ENCODE measurements at regions not wholly inside any gene's neighbourhood (a gene's known extent, or its start where the extent isn't known, plus 50 kb on each side); places are given as distances from the start of the nearest gene placed in this dataset.

DNA sequence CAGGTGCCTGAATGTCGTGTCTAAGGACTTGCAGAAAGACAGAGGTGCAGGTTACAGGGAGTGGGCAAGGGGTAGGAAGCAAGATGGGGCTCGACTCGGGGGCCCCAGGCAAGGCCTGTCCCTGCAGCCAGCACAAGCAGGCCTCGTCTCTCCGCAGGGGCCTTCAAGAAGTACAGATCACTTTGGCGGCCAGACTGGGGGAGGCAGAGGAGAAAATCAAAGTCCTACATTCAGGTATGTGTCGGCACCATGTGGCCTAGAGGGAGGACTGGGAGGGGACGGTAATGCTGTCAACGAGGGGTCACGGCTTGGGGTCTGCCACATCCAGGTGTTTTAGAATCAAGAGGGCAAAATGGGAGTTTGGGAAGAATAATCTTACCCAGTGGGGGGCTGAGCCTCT is 73.7 kb downstream of the PHETA1 start:
- no peak for TF ChIP-seq EZH2 (IDR thresholded peaks at IDR 0.05; ENCODE audit: borderline replicate concordance, insufficient read depth, low read length, poor library complexity, severe bottlenecking)
- TF ChIP-seq, protein P1, sequence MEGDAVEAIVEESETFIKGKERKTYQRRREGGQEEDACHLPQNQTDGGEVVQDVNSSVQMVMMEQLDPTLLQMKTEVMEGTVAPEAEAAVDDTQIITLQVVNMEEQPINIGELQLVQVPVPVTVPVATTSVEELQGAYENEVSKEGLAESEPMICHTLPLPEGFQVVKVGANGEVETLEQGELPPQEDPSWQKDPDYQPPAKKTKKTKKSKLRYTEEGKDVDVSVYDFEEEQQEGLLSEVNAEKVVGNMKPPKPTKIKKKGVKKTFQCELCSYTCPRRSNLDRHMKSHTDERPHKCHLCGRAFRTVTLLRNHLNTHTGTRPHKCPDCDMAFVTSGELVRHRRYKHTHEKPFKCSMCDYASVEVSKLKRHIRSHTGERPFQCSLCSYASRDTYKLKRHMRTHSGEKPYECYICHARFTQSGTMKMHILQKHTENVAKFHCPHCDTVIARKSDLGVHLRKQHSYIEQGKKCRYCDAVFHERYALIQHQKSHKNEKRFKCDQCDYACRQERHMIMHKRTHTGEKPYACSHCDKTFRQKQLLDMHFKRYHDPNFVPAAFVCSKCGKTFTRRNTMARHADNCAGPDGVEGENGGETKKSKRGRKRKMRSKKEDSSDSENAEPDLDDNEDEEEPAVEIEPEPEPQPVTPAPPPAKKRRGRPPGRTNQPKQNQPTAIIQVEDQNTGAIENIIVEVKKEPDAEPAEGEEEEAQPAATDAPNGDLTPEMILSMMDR (IDR thresholded peaks at IDR 0.05; ENCODE audit: poor library complexity, severe bottlenecking), result no peak
- no peak for TF ChIP-seq POLR2AphosphoS5 (IDR thresholded peaks at IDR 0.05)
